ENCODE measurements at regions not wholly inside any gene's neighbourhood (a gene's known extent, or its start where the extent isn't known, plus 50 kb on each side); places are given as distances from the start of the nearest gene placed in this dataset.

DNA sequence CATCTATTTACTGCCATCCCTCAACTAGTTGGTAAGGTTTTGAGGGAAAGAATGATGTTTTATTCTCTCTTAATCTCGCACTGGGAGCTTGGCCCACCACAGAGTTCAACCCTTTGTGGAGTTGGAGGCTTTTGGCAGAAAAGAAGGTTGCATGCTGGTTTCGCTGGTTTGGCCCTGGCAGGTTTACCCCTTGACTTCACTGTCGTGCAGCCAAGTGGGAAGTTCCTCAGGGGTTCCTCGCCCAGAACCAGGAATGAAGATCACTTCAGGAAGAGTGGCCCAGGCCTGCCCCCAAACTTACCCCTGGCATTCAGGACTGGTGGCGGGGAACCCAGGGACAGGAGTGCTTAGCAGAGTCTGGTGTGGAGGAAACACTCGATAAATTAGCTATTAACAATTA, 103.1 kb upstream of the LYZL2 start:
- Histone ChIP-seq H3K4me2 (ENCODE audit: low read depth, low read length) (no peak overlapping the region), H2AFZ (ENCODE audit: low read length) (no peak overlapping the region), H3K4me1 (ENCODE audit: low read length) (no peaks in the 10 kb centered on the region), H3K27ac (ENCODE audit: low read length) (no peak overlapping the region), H3F3A (ENCODE audit: insufficient read depth, low read length) (no peaks in the 10 kb centered on the region), H4K20me1 (ENCODE audit: insufficient read depth, low read length) (no peaks in the 10 kb centered on the region), H3K9ac (ENCODE audit: low read length) (no peak overlapping the region), H3K9me2 (replicated peaks; ENCODE audit: insufficient read depth, low read length) (no peaks in the 10 kb centered on the region), H3K79me2 (ENCODE audit: low read length) (no peaks in the 10 kb centered on the region), H3K36me3 (replicated peaks; ENCODE audit: insufficient read depth, low read length) (no peaks in the 10 kb centered on the region), H3K9me3 (replicated peaks; ENCODE audit: insufficient read depth, low read length) (no peaks in the 10 kb centered on the region), H3K4me3 (ENCODE audit: low read length) (no peak overlapping the region), H3K27me3 (replicated peaks; ENCODE audit: insufficient read depth, low read length) (no peaks in the 10 kb centered on the region)
- no peak for DNase-seq
- TF ChIP-seq, protein P1, sequence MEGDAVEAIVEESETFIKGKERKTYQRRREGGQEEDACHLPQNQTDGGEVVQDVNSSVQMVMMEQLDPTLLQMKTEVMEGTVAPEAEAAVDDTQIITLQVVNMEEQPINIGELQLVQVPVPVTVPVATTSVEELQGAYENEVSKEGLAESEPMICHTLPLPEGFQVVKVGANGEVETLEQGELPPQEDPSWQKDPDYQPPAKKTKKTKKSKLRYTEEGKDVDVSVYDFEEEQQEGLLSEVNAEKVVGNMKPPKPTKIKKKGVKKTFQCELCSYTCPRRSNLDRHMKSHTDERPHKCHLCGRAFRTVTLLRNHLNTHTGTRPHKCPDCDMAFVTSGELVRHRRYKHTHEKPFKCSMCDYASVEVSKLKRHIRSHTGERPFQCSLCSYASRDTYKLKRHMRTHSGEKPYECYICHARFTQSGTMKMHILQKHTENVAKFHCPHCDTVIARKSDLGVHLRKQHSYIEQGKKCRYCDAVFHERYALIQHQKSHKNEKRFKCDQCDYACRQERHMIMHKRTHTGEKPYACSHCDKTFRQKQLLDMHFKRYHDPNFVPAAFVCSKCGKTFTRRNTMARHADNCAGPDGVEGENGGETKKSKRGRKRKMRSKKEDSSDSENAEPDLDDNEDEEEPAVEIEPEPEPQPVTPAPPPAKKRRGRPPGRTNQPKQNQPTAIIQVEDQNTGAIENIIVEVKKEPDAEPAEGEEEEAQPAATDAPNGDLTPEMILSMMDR (IDR thresholded peaks at IDR 0.05; ENCODE audit: low read length): no peak
- TF ChIP-seq EZH2 (optimal IDR thresholded peaks at IDR 0.05; ENCODE audit: low read depth, low read length) (no peak), EZH2phosphoT487 (IDR thresholded peaks at IDR 0.05; ENCODE audit: low read length) (no peak)

DNA sequence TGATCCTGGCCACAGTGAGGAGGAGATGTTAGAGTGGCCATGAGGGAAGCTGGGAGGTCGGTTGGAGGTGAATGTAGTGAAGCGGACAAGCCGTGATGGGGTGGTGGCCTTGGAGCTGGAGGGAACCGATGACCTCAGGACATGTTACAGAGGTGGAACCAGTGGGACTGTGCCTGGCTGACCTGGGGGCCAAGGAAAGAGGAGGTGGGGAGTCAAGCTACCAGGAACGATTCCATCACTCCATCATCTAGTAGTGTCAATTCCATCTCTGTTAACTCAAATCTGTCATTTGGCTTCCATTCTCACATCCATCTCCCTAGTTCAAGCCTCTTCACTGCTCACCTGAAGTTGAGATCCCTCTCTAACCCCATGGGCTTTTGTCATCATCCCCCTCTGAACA, 102.4 kb upstream of the LYZL2 start:
- TF ChIP-seq, protein P1 (IDR thresholded peaks at IDR 0.05; ENCODE audit: low read length): no peak
- TF ChIP-seq EZH2phosphoT487 (IDR thresholded peaks at IDR 0.05; ENCODE audit: low read length) (no peak), EZH2 (optimal IDR thresholded peaks at IDR 0.05; ENCODE audit: low read depth, low read length) (no peak)
- Histone ChIP-seq H3F3A (ENCODE audit: insufficient read depth, low read length) (no peaks in the 10 kb centered on the region), H3K9me3 (replicated peaks; ENCODE audit: insufficient read depth, low read length) (no peaks in the 10 kb centered on the region), H3K27ac (ENCODE audit: low read length) (no peak overlapping the region), H3K4me2 (ENCODE audit: low read depth, low read length) (no peak overlapping the region), H2AFZ (ENCODE audit: low read length) (no peak overlapping the region), H3K9ac (ENCODE audit: low read length) (no peak overlapping the region), H3K9me2 (replicated peaks; ENCODE audit: insufficient read depth, low read length) (no peaks in the 10 kb centered on the region), H3K4me1 (ENCODE audit: low read length) (no peaks in the 10 kb centered on the region), H3K79me2 (ENCODE audit: low read length) (no peaks in the 10 kb centered on the region), H3K4me3 (ENCODE audit: low read length) (no peak overlapping the region), H3K27me3 (replicated peaks; ENCODE audit: insufficient read depth, low read length) (no peaks in the 10 kb centered on the region), H3K36me3 (replicated peaks; ENCODE audit: insufficient read depth, low read length) (no peaks in the 10 kb centered on the region), H4K20me1 (ENCODE audit: insufficient read depth, low read length) (no peaks in the 10 kb centered on the region)
- DNase-seq: no peak

DNA sequence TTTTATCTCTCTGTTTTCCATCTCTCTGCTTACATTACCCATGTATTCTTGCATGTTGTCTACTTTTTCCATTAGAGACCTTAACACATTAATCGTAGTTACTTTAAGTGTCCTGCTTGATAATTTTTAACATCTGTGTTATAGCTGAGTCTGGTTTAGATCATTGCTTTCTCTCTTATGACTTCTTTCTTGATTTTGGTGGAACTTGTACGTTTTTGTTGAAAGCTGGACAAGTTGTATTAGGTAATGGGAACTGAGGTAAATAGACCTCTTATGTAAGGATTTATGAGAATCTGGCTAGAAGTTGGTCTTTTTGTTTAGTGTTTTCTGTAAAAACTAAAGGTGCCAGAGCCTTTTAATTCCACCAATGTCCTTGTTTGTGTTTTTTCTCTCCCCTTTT, 100.8 kb upstream of the LYZL2 start:
- H3K4me1 ChIP-seq (ENCODE audit: low read length): no peaks in the 10 kb centered on the region
- H3F3A ChIP-seq (ENCODE audit: insufficient read depth, low read length): no peaks in the 10 kb centered on the region
- H2AFZ ChIP-seq (ENCODE audit: low read length): no peak overlapping the region
- no peaks in the 10 kb centered on the region for H3K9me3 ChIP-seq (replicated peaks; ENCODE audit: insufficient read depth, low read length)
- no peak overlapping the region for H3K9ac ChIP-seq (ENCODE audit: low read length)
- H3K9me2 ChIP-seq (replicated peaks; ENCODE audit: insufficient read depth, low read length): no peaks in the 10 kb centered on the region
- H4K20me1 ChIP-seq (ENCODE audit: insufficient read depth, low read length): no peaks in the 10 kb centered on the region
- no peak overlapping the region for H3K4me2 ChIP-seq (ENCODE audit: low read depth, low read length)
- H3K27me3 ChIP-seq (replicated peaks; ENCODE audit: insufficient read depth, low read length): no peaks in the 10 kb centered on the region
- DNase-seq: no peak
- no peak overlapping the region for H3K27ac ChIP-seq (ENCODE audit: low read length)
- H3K79me2 ChIP-seq (ENCODE audit: low read length): no peaks in the 10 kb centered on the region
- no peak overlapping the region for H3K4me3 ChIP-seq (ENCODE audit: low read length)
- H3K36me3 ChIP-seq (replicated peaks; ENCODE audit: insufficient read depth, low read length): no peaks in the 10 kb centered on the region
- TF ChIP-seq EZH2phosphoT487 (IDR thresholded peaks at IDR 0.05; ENCODE audit: low read length): no peak
- TF ChIP-seq, protein P1 (IDR thresholded peaks at IDR 0.05; ENCODE audit: low read length): no peak
